Esophagus muscularis mucosa (tissue), 4 donors: ENCODE measurements at regions not wholly inside any gene's neighbourhood (a gene's known extent, or its start where the extent isn't known, plus 50 kb on each side); places are given as distances from the start of the nearest gene placed in this dataset.

ENCODE experiments used
- EP300 ChIP-seq: sonication (generic); formaldehyde crosslinking; IDR thresholded peaks from one replicate; pipeline ENCODE4 v1.6.1; 2017; ENCODE audit warnings: antibody characterized with exemption
- POLR2AphosphoS5 ChIP-seq, 2 donors: sonication (generic); formaldehyde crosslinking; IDR thresholded peaks; one replicate each; pipeline ENCODE4 v1.6.1; 2017; ENCODE audit warnings: antibody characterized with exemption in 2 of 2
- TF ChIP-seq, protein P1 (sequence below), 3 experiments: fragments of 200-600 bp in 2 of 3; fragments of 450-650 bp in 1 of 3; sonication (generic) in 2 of 3; IDR thresholded peaks; one replicate each; pipeline ENCODE4 v1.5.1; 2017 to 2019; ENCODE audit warnings: antibody characterized with exemption in 3 of 3, mild to moderate bottlenecking in 2 of 3, moderate library complexity in 1 of 3

DNA sequence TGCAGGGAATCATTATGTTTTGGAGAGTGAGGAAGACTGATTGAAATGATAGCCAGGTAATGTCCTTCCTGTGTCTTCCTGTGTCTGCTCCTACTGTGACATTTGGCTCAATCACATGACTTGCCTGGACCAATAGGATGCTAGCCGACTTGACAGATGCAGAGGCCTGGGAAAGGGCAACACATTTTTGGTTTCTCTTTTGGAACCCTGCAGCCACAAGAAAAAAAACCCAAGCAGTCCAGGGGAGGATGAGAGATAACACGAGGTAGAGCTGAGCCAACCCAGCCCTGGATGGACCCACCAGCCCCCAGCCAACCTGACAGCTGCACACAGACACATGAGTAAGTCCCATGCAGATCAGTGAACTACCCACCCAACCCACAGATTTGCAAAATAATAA is 256.1 kb upstream of the SMARCA2 start:
- TF ChIP-seq, protein P1, sequence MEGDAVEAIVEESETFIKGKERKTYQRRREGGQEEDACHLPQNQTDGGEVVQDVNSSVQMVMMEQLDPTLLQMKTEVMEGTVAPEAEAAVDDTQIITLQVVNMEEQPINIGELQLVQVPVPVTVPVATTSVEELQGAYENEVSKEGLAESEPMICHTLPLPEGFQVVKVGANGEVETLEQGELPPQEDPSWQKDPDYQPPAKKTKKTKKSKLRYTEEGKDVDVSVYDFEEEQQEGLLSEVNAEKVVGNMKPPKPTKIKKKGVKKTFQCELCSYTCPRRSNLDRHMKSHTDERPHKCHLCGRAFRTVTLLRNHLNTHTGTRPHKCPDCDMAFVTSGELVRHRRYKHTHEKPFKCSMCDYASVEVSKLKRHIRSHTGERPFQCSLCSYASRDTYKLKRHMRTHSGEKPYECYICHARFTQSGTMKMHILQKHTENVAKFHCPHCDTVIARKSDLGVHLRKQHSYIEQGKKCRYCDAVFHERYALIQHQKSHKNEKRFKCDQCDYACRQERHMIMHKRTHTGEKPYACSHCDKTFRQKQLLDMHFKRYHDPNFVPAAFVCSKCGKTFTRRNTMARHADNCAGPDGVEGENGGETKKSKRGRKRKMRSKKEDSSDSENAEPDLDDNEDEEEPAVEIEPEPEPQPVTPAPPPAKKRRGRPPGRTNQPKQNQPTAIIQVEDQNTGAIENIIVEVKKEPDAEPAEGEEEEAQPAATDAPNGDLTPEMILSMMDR (IDR thresholded peaks at IDR 0.05) = no peak
- TF ChIP-seq EP300 (no peak), POLR2AphosphoS5 (IDR thresholded peaks at IDR 0.05) (no peak)
